ENCODE measurements at regions not wholly inside any gene's neighbourhood (a gene's known extent, or its start where the extent isn't known, plus 50 kb on each side); places are given as distances from the start of the nearest gene placed in this dataset.

DNA sequence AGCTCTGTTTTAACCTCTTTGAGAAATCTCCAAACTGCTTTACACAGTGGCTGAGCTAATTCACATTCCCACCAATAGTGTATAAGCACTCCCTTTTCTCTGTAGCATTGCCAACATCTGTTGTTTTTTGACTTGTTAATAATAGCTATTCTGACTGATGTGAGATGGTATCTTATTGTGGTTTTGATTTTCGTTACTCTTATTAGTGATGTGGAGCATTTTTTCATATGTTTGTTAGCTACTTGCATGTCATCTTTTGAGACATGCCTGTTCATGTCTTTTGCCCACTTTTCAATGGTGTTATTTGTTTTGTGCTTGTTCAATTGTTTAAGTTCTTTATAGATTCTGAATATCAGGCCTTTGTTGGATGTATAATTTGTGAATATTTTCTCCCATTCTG is 225.2 kb upstream of the TRPC7 start (continued):
- TF ChIP-seq, protein P1, sequence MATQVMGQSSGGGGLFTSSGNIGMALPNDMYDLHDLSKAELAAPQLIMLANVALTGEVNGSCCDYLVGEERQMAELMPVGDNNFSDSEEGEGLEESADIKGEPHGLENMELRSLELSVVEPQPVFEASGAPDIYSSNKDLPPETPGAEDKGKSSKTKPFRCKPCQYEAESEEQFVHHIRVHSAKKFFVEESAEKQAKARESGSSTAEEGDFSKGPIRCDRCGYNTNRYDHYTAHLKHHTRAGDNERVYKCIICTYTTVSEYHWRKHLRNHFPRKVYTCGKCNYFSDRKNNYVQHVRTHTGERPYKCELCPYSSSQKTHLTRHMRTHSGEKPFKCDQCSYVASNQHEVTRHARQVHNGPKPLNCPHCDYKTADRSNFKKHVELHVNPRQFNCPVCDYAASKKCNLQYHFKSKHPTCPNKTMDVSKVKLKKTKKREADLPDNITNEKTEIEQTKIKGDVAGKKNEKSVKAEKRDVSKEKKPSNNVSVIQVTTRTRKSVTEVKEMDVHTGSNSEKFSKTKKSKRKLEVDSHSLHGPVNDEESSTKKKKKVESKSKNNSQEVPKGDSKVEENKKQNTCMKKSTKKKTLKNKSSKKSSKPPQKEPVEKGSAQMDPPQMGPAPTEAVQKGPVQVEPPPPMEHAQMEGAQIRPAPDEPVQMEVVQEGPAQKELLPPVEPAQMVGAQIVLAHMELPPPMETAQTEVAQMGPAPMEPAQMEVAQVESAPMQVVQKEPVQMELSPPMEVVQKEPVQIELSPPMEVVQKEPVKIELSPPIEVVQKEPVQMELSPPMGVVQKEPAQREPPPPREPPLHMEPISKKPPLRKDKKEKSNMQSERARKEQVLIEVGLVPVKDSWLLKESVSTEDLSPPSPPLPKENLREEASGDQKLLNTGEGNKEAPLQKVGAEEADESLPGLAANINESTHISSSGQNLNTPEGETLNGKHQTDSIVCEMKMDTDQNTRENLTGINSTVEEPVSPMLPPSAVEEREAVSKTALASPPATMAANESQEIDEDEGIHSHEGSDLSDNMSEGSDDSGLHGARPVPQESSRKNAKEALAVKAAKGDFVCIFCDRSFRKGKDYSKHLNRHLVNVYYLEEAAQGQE (IDR thresholded peaks at IDR 0.05; ENCODE audit: borderline replicate concordance), result no peak
- TF ChIP-seq RAD21 (conservative IDR thresholded peaks at IDR 0.05), result no peak

GRCh38 chr5:136586196-136586595 is 220.9 kb upstream of the TRPC7 start:
- Histone ChIP-seq H4K20me1 (ENCODE audit: insufficient read depth) (no peaks in the 10 kb centered on the region), H3K79me2 (replicated peaks; ENCODE audit: insufficient read depth, low read length) (no peaks in the 10 kb centered on the region), H3K9me2 (ENCODE audit: insufficient read depth, low read length) (no peaks in the 10 kb centered on the region), H3K4me2 (ENCODE audit: low read length) (no peak overlapping the region), H3F3A (ENCODE audit: insufficient read depth, low read length, poor library complexity, severe bottlenecking) (no peaks in the 10 kb centered on the region), H3K9me3 (ENCODE audit: low read length) (no peaks in the 10 kb centered on the region), H3K27me3 (ENCODE audit: insufficient read depth, low read depth, low read length) (no peaks in the 10 kb centered on the region), H3K4me3 (ENCODE audit: low read length) (no peak overlapping the region), H3K27ac (ENCODE audit: low read length) (no peak overlapping the region), H3K36me3 (ENCODE audit: insufficient read depth, low read length) (no peaks in the 10 kb centered on the region), H3K9ac (ENCODE audit: low read length) (no peak overlapping the region), H2AFZ (ENCODE audit: low read depth, low read length) (no peak overlapping the region)
- TF ChIP-seq, protein P2, sequence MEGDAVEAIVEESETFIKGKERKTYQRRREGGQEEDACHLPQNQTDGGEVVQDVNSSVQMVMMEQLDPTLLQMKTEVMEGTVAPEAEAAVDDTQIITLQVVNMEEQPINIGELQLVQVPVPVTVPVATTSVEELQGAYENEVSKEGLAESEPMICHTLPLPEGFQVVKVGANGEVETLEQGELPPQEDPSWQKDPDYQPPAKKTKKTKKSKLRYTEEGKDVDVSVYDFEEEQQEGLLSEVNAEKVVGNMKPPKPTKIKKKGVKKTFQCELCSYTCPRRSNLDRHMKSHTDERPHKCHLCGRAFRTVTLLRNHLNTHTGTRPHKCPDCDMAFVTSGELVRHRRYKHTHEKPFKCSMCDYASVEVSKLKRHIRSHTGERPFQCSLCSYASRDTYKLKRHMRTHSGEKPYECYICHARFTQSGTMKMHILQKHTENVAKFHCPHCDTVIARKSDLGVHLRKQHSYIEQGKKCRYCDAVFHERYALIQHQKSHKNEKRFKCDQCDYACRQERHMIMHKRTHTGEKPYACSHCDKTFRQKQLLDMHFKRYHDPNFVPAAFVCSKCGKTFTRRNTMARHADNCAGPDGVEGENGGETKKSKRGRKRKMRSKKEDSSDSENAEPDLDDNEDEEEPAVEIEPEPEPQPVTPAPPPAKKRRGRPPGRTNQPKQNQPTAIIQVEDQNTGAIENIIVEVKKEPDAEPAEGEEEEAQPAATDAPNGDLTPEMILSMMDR (IDR thresholded peaks at IDR 0.05; ENCODE audit: poor library complexity, severe bottlenecking), result no peak
- TF ChIP-seq EZH2 (IDR thresholded peaks at IDR 0.05; ENCODE audit: borderline replicate concordance, insufficient read depth, low read length, poor library complexity, severe bottlenecking) (no peak), RAD21 (conservative IDR thresholded peaks at IDR 0.05) (no peak), SMC3 (conservative IDR thresholded peaks at IDR 0.05; ENCODE audit: poor library complexity) (no peak), TAF1 (IDR thresholded peaks at IDR 0.05; ENCODE audit: low read depth) (no peak), POLR2AphosphoS5 (IDR thresholded peaks at IDR 0.05) (no peak), EP300 (conservative IDR thresholded peaks at IDR 0.05; ENCODE audit: poor library complexity, severe bottlenecking) (no peak), MXI1 (conservative IDR thresholded peaks at IDR 0.05; ENCODE audit: poor library complexity, severe bottlenecking) (no peak)
- TF ChIP-seq, protein P1 (IDR thresholded peaks at IDR 0.05; ENCODE audit: borderline replicate concordance), result no peak

Data from neural cell (in vitro differentiated cells).